Peyer's patch (tissue), 4 donors: ENCODE measurements at regions not wholly inside any gene's neighbourhood (a gene's known extent, or its start where the extent isn't known, plus 50 kb on each side); places are given as distances from the start of the nearest gene placed in this dataset.

Source experiments
- POLR2A ChIP-seq, 2 donors: fragments of 450-650 bp; IDR thresholded peaks; one replicate each; pipeline ENCODE4 v1.5.1; 2017; ENCODE audit warnings: antibody characterized with exemption in 2 of 2, mild to moderate bottlenecking in 2 of 2, moderate library complexity in 2 of 2
- TF ChIP-seq, protein P1 (sequence below), 6 experiments: fragments of 450-650 bp in 4 of 6; fragments of 200-600 bp in 2 of 6; sonication (generic) in 1 of 6; IDR thresholded peaks; one replicate each; pipeline ENCODE4 v1.5.1; 2017 to 2019; ENCODE audit warnings: antibody characterized with exemption in 6 of 6, mild to moderate bottlenecking in 3 of 6, moderate library complexity in 1 of 6

DNA sequence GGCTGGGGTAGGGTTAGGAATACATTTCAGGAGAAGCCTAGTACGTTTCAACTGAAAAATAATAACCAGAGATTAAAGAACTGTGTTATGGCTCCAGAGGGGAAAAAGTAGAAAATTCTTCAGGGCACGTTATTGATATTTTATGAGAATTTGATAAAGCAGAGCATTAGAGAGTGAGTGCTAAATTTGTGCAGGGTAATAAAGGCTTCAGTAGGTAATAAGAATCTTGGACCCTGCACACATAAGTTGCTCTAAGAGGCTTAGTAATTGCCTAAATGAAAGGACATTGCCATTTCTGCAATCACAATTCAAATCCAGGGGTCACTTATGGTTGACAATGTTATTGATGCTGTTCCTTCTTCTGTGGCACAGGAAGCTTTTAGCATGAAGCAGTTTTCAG is 439.4 kb upstream of the DCN start:
- TF ChIP-seq POLR2A (IDR thresholded peaks at IDR 0.05): no peak
- TF ChIP-seq, protein P1, sequence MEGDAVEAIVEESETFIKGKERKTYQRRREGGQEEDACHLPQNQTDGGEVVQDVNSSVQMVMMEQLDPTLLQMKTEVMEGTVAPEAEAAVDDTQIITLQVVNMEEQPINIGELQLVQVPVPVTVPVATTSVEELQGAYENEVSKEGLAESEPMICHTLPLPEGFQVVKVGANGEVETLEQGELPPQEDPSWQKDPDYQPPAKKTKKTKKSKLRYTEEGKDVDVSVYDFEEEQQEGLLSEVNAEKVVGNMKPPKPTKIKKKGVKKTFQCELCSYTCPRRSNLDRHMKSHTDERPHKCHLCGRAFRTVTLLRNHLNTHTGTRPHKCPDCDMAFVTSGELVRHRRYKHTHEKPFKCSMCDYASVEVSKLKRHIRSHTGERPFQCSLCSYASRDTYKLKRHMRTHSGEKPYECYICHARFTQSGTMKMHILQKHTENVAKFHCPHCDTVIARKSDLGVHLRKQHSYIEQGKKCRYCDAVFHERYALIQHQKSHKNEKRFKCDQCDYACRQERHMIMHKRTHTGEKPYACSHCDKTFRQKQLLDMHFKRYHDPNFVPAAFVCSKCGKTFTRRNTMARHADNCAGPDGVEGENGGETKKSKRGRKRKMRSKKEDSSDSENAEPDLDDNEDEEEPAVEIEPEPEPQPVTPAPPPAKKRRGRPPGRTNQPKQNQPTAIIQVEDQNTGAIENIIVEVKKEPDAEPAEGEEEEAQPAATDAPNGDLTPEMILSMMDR (IDR thresholded peaks at IDR 0.05): no peak
